KMS-11 (cell line): ENCODE measurements at regions not wholly inside any gene's neighbourhood (a gene's known extent, or its start where the extent isn't known, plus 50 kb on each side); places are given as distances from the start of the nearest gene placed in this dataset.

Source experiments
- H2AFZ ChIP-seq: fragments of 200-600 bp; sonication (generic); 2 replicates; pipeline ENCODE4 v1.6.1; 2016; ENCODE audit warnings: antibody characterized with exemption, mixed run types, low read depth
- H3K27ac ChIP-seq: fragments of 200-600 bp; sonication (generic); 2 replicates; pipeline ENCODE4 v1.6.1; 2016; ENCODE audit warnings: mild to moderate bottlenecking, mixed run types
- H3K27me3 ChIP-seq: fragments of 200-600 bp; sonication (generic); 2 replicates; pipeline ENCODE4 v1.6.1; 2017; ENCODE audit warnings: mild to moderate bottlenecking, low read depth, mixed run types, moderate library complexity; ENCODE audit not compliant: insufficient read depth
- H3K36me3 ChIP-seq: fragments of 200-600 bp; sonication (generic); 2 replicates; pipeline ENCODE4 v1.6.1; 2017; ENCODE audit warnings: mild to moderate bottlenecking, mixed run types; ENCODE audit not compliant: insufficient read depth
- H3K4me1 ChIP-seq: fragments of 200-600 bp; sonication (generic); 2 replicates; pipeline ENCODE4 v1.6.1; 2016; ENCODE audit warnings: mild to moderate bottlenecking, low read depth, mixed run types; ENCODE audit not compliant: poor library complexity, severe bottlenecking
- H3K4me2 ChIP-seq: fragments of 200-600 bp; sonication (generic); 2 replicates; pipeline ENCODE4 v1.7.0; 2016; ENCODE audit warnings: mild to moderate bottlenecking, mixed run types
- H3K4me3 ChIP-seq: fragments of 200-600 bp; sonication (generic); IDR thresholded peaks from 2 replicates; pipeline ENCODE4 v1.6.1; 2017; ENCODE audit warnings: low read depth, low read length, mixed read lengths; ENCODE audit not compliant: insufficient read depth
- H3K79me2 ChIP-seq: fragments of 200-600 bp; sonication (generic); 2 replicates; pipeline ENCODE4 v1.6.1; 2016; ENCODE audit warnings: low read depth, mixed run types; ENCODE audit not compliant: insufficient read depth
- H3K9ac ChIP-seq: fragments of 200-600 bp; sonication (generic); 2 replicates; pipeline ENCODE4 v1.6.1; 2016; ENCODE audit warnings: mild to moderate bottlenecking, mixed run types
- H4K20me1 ChIP-seq: fragments of 200-600 bp; sonication (generic); 2 replicates; pipeline ENCODE4 v1.6.1; 2016; ENCODE audit warnings: mild to moderate bottlenecking, mixed run types; ENCODE audit not compliant: insufficient read depth
- CTCF ChIP-seq: fragments of 200-600 bp; sonication (generic); conservative IDR thresholded peaks from 2 replicates; pipeline ENCODE4 v1.6.1; 2017; ENCODE audit warnings: low read depth, mild to moderate bottlenecking, antibody characterized with exemption, low read length, moderate library complexity, mixed read lengths

GRCh38 chr11:26830757-26831156, 108.9 kb upstream of the SLC5A12 start:
- Histone ChIP-seq H3K4me1 (no peaks in the 10 kb centered on the region), H3K4me2 (no peak overlapping the region), H3K27me3 (no peaks in the 10 kb centered on the region), H3K79me2 (no peaks in the 10 kb centered on the region), H3K9ac (no peak overlapping the region), H3K36me3 (no peaks in the 10 kb centered on the region), H3K4me3 (no peak overlapping the region), H2AFZ (no peak overlapping the region), H4K20me1 (no peaks in the 10 kb centered on the region), H3K27ac (no peak overlapping the region)
- no peak for TF ChIP-seq CTCF

GRCh38 chr11:26834601-26835000, 112.7 kb upstream of the SLC5A12 start:
- H3K36me3 ChIP-seq: no peaks in the 10 kb centered on the region

GRCh38 chr11:26835611-26836010, 113.8 kb upstream of the SLC5A12 start:
- no peak for TF ChIP-seq CTCF
- Histone ChIP-seq H2AFZ (no peak overlapping the region), H4K20me1 (no peaks in the 10 kb centered on the region), H3K4me3 (no peak overlapping the region), H3K27me3 (no peaks in the 10 kb centered on the region), H3K9ac (no peak overlapping the region), H3K4me1 (no peaks in the 10 kb centered on the region), H3K79me2 (no peaks in the 10 kb centered on the region), H3K36me3 (no peaks in the 10 kb centered on the region), H3K4me2 (no peak overlapping the region), H3K27ac (no peak overlapping the region)

More at GRCh38 chr11:26834601-26835000, 112.7 kb upstream of the SLC5A12 start:
- H3K27me3 ChIP-seq: no peaks in the 10 kb centered on the region
- no peak overlapping the region for H3K27ac ChIP-seq
- H4K20me1 ChIP-seq: no peaks in the 10 kb centered on the region
- no peak overlapping the region for H3K9ac ChIP-seq
- no peak overlapping the region for H2AFZ ChIP-seq
- no peak for TF ChIP-seq CTCF
- H3K4me3 ChIP-seq: no peak overlapping the region
- no peaks in the 10 kb centered on the region for H3K79me2 ChIP-seq
- H3K4me2 ChIP-seq: no peak overlapping the region
- no peaks in the 10 kb centered on the region for H3K4me1 ChIP-seq

GRCh38 chr11:26837154-26837553, 115.3 kb upstream of the SLC5A12 start:
- Histone ChIP-seq H3K27ac (no peak overlapping the region), H3K4me1 (no peaks in the 10 kb centered on the region), H3K4me2 (no peak overlapping the region), H3K27me3 (no peaks in the 10 kb centered on the region), H3K36me3 (no peaks in the 10 kb centered on the region), H2AFZ (no peak overlapping the region), H3K79me2 (no peaks in the 10 kb centered on the region), H3K9ac (no peak overlapping the region), H4K20me1 (no peaks in the 10 kb centered on the region), H3K4me3 (no peak overlapping the region)
- TF ChIP-seq CTCF: no peak
